Hepatocyte (in vitro differentiated cells): ENCODE measurements at regions not wholly inside any gene's neighbourhood (a gene's known extent, or its start where the extent isn't known, plus 50 kb on each side); places are given as distances from the start of the nearest gene placed in this dataset.

Experiments
- DNase-seq: peaks from one replicate; pipeline ENCODE4 v3.0.0-alpha.2; 2016; ENCODE audit warnings: low spot score
- H2AFZ ChIP-seq: fragments of 200-600 bp; sonication (generic); 2 replicates; pipeline ENCODE4 v1.6.0; 2016; ENCODE audit warnings: antibody characterized with exemption, mild to moderate bottlenecking
- H3K27ac ChIP-seq: fragments of 200-600 bp; sonication (generic); 2 replicates; pipeline ENCODE4 v1.5.1; 2016; ENCODE audit warnings: mild to moderate bottlenecking
- H3K27me3 ChIP-seq: fragments of 200-600 bp; sonication (generic); 2 replicates; pipeline ENCODE4 v1.6.1; 2016
- H3K36me3 ChIP-seq: fragments of 200-600 bp; sonication (generic); replicated peaks from 2 replicates; pipeline ENCODE4 v1.5.1; 2016; ENCODE audit warnings: low read depth; ENCODE audit not compliant: insufficient read depth
- H3K4me1 ChIP-seq: fragments of 200-600 bp; sonication (generic); 2 replicates; pipeline ENCODE4 v1.5.1; 2016; ENCODE audit warnings: mild to moderate bottlenecking, moderate library complexity; ENCODE audit not compliant: insufficient read depth
- H3K4me2 ChIP-seq: fragments of 200-600 bp; sonication (generic); 2 replicates; pipeline ENCODE4 v1.6.0; 2016
- H3K4me3 ChIP-seq: fragments of 200-600 bp; sonication (generic); 2 replicates; pipeline ENCODE4 v1.5.1; 2016; ENCODE audit warnings: mild to moderate bottlenecking
- H3K79me2 ChIP-seq: fragments of 200-600 bp; sonication (generic); 2 replicates; pipeline ENCODE4 v1.6.0; 2017; ENCODE audit warnings: mild to moderate bottlenecking
- H3K9me2 ChIP-seq: fragments of 200-600 bp; sonication (generic); replicated peaks from 2 replicates; pipeline ENCODE4 v1.6.0; 2017; ENCODE audit warnings: mild to moderate bottlenecking; ENCODE audit not compliant: insufficient read depth
- H3K9me3 ChIP-seq: fragments of 200-600 bp; sonication (generic); 2 replicates; pipeline ENCODE4 v1.5.1; 2016; ENCODE audit warnings: low read depth, mild to moderate bottlenecking
- H4K20me1 ChIP-seq: fragments of 200-600 bp; sonication (generic); 2 replicates; pipeline ENCODE4 v1.6.0; 2016; ENCODE audit warnings: mild to moderate bottlenecking; ENCODE audit not compliant: insufficient read depth, poor library complexity, severe bottlenecking
- EZH2 ChIP-seq: fragments of 200-600 bp; sonication (generic); IDR thresholded peaks from 2 replicates; pipeline ENCODE4 v1.6.1; 2016; ENCODE audit warnings: antibody characterized with exemption, mild to moderate bottlenecking, borderline replicate concordance
- EZH2phosphoT487 ChIP-seq: fragments of 200-600 bp; sonication (generic); IDR thresholded peaks from one replicate; pipeline ENCODE4 v1.6.1; 2018; ENCODE audit warnings: antibody characterized with exemption, mild to moderate bottlenecking, low read depth, moderate library complexity; ENCODE audit not compliant: unreplicated experiment, severe bottlenecking
- WGBS: methylation state at CpG from one replicate; pipeline ENCODE4 v1.1.6; 2016; ENCODE audit warnings: low lambda C conversion rate; ENCODE audit errors: missing lambda C conversion rate; 5-methylcytosine and 5-hydroxymethylcytosine counted together
- TF ChIP-seq, protein P1 (sequence below): fragments of 200-600 bp; sonication (generic); IDR thresholded peaks from 2 replicates; pipeline ENCODE4 v1.5.1; 2016; ENCODE audit warnings: antibody characterized with exemption, mild to moderate bottlenecking; ENCODE audit not compliant: poor library complexity

- Histone ChIP-seq H3K9me3 (no peaks in the 10 kb centered on the region), H3K4me3 (no peak overlapping the region), H3K4me2 (no peak overlapping the region), H3K27me3 (no peaks in the 10 kb centered on the region), H3K27ac (peak overlapping the region; percentile 70), H4K20me1 (no peaks in the 10 kb centered on the region), H3K79me2 (no peaks in the 10 kb centered on the region), H2AFZ (no peak overlapping the region), H3K4me1 (no peaks in the 10 kb centered on the region), H3K36me3 (no peaks in the 10 kb centered on the region), H3K9me2 (no peaks in the 10 kb centered on the region)
- no peak for DNase-seq
- WGBS, result over 99% methylated on average over 5 of the region's 5 CpGs
- no peak for TF ChIP-seq EZH2phosphoT487
- TF ChIP-seq, protein P1, sequence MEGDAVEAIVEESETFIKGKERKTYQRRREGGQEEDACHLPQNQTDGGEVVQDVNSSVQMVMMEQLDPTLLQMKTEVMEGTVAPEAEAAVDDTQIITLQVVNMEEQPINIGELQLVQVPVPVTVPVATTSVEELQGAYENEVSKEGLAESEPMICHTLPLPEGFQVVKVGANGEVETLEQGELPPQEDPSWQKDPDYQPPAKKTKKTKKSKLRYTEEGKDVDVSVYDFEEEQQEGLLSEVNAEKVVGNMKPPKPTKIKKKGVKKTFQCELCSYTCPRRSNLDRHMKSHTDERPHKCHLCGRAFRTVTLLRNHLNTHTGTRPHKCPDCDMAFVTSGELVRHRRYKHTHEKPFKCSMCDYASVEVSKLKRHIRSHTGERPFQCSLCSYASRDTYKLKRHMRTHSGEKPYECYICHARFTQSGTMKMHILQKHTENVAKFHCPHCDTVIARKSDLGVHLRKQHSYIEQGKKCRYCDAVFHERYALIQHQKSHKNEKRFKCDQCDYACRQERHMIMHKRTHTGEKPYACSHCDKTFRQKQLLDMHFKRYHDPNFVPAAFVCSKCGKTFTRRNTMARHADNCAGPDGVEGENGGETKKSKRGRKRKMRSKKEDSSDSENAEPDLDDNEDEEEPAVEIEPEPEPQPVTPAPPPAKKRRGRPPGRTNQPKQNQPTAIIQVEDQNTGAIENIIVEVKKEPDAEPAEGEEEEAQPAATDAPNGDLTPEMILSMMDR, result no peak
- TF ChIP-seq EZH2, result no peak
Measured at GRCh38 chr14:55975281-55975910, 142.8 kb upstream of the PELI2 start.

- H3K27ac ChIP-seq, result peak overlapping the region; percentile 70
- peak; percentile 50 for DNase-seq
- TF ChIP-seq EZH2phosphoT487, result no peak
- TF ChIP-seq, protein P1, result no peak
- TF ChIP-seq EZH2, result no peak
- no peaks in the 10 kb centered on the region for H3K4me1 ChIP-seq
- H3K4me2 ChIP-seq, result no peak overlapping the region
- no peaks in the 10 kb centered on the region for H3K36me3 ChIP-seq
- no peaks in the 10 kb centered on the region for H3K9me2 ChIP-seq
- H3K79me2 ChIP-seq, result no peaks in the 10 kb centered on the region
- H3K9me3 ChIP-seq, result no peaks in the 10 kb centered on the region
- no peaks in the 10 kb centered on the region for H3K27me3 ChIP-seq
- no peaks in the 10 kb centered on the region for H4K20me1 ChIP-seq
- WGBS, result 65% methylated on average over 5 of the region's 5 CpGs
- no peak overlapping the region for H2AFZ ChIP-seq
- H3K4me3 ChIP-seq, result no peak overlapping the region
Measured at GRCh38 chr14:55976219-55976618, 142.0 kb upstream of the PELI2 start.

GRCh38 chr14:55976655-55977054 is 141.6 kb upstream of the PELI2 start:
- 54% methylated on average over 3 of the region's 3 CpGs for WGBS

More at GRCh38 chr14:55976655-55977054, 141.6 kb upstream of the PELI2 start:
- H2AFZ ChIP-seq, result no peak overlapping the region
- no peak overlapping the region for H3K4me2 ChIP-seq
- TF ChIP-seq, protein P1, result no peak
- TF ChIP-seq EZH2 (no peak), EZH2phosphoT487 (no peak)
- H3K79me2 ChIP-seq, result no peaks in the 10 kb centered on the region
- H3K9me3 ChIP-seq, result no peaks in the 10 kb centered on the region
- no peaks in the 10 kb centered on the region for H3K9me2 ChIP-seq
- no peaks in the 10 kb centered on the region for H3K4me1 ChIP-seq
- no peaks in the 10 kb centered on the region for H4K20me1 ChIP-seq
- no peaks in the 10 kb centered on the region for H3K36me3 ChIP-seq
- peak; percentile 13 for DNase-seq
- no peaks in the 10 kb centered on the region for H3K27me3 ChIP-seq
- H3K4me3 ChIP-seq, result no peak overlapping the region
- H3K27ac ChIP-seq, result peak overlapping the region; percentile 70
